ENCODE measurements at regions not wholly inside any gene's neighbourhood (a gene's known extent, or its start where the extent isn't known, plus 50 kb on each side); places are given as distances from the start of the nearest gene placed in this dataset.

- DNase-seq (ENCODE audit: extremely low read depth, low read depth): no peak
- TF ChIP-seq, protein P1, sequence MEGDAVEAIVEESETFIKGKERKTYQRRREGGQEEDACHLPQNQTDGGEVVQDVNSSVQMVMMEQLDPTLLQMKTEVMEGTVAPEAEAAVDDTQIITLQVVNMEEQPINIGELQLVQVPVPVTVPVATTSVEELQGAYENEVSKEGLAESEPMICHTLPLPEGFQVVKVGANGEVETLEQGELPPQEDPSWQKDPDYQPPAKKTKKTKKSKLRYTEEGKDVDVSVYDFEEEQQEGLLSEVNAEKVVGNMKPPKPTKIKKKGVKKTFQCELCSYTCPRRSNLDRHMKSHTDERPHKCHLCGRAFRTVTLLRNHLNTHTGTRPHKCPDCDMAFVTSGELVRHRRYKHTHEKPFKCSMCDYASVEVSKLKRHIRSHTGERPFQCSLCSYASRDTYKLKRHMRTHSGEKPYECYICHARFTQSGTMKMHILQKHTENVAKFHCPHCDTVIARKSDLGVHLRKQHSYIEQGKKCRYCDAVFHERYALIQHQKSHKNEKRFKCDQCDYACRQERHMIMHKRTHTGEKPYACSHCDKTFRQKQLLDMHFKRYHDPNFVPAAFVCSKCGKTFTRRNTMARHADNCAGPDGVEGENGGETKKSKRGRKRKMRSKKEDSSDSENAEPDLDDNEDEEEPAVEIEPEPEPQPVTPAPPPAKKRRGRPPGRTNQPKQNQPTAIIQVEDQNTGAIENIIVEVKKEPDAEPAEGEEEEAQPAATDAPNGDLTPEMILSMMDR (IDR thresholded peaks at IDR 0.05; ENCODE audit: low read depth, low read length): no peak
Measured at GRCh38 chr4:151532001-151532708, 123.2 kb downstream of the FHIP1A start.

DNA sequence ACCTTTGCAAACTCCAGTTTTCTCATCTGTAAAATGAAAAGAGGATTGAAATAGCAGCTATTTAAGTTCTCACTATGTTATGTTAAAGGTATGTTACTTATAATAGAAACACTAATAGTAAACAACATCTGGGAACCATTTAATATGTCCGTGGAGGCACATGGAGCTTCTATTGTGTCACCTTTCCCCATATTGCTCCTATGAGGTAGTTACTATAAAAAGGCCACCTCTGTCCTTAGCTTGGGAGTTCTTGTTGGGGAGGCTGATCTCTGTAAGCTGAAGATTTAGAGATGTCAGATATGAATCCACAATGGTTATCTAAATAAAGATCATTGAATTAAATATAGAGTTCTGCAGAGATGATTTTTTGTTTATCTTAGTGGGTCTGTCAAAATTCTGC is 125.2 kb downstream of the FHIP1A start:
- TF ChIP-seq, protein P1 (IDR thresholded peaks at IDR 0.05; ENCODE audit: low read depth, low read length): no peak
- no peak for DNase-seq (ENCODE audit: extremely low read depth, low read depth)

DNA sequence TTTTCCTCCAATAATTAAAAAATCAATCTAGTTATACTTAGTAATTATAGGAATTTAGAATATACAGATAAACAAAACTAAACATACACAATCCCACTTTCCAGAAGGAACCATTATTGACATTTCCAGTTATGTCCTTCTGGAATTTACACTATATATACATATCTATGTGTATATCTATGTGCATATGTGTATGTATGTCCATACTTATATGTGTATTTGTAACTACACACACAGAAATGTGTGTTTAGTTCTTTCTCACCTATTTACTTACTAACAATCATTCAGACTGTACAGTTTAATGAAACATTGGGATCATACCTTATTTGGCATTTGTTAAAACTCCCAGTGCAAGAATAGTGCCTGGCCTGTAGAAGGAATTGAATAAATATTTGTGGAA is 126.4 kb downstream of the FHIP1A start:
- DNase-seq (ENCODE audit: extremely low read depth, low read depth): no peak
- TF ChIP-seq, protein P1 (IDR thresholded peaks at IDR 0.05; ENCODE audit: low read depth, low read length): no peak

GRCh38 chr4:151537687-151538086 is 128.7 kb downstream of the FHIP1A start:
- no peak for DNase-seq (ENCODE audit: extremely low read depth, low read depth)
- TF ChIP-seq, protein P1 (IDR thresholded peaks at IDR 0.05; ENCODE audit: low read depth, low read length): no peak

GRCh38 chr4:151538963-151539362 is 130.0 kb downstream of the FHIP1A start:
- DNase-seq (ENCODE audit: extremely low read depth, low read depth): no peak
- TF ChIP-seq, protein P1 (IDR thresholded peaks at IDR 0.05; ENCODE audit: low read depth, low read length): no peak

- no peak for DNase-seq (ENCODE audit: extremely low read depth, low read depth)
- TF ChIP-seq, protein P1 (IDR thresholded peaks at IDR 0.05; ENCODE audit: low read depth, low read length): no peak
Measured at GRCh38 chr4:151540728-151541388, 131.9 kb downstream of the FHIP1A start.

DNA sequence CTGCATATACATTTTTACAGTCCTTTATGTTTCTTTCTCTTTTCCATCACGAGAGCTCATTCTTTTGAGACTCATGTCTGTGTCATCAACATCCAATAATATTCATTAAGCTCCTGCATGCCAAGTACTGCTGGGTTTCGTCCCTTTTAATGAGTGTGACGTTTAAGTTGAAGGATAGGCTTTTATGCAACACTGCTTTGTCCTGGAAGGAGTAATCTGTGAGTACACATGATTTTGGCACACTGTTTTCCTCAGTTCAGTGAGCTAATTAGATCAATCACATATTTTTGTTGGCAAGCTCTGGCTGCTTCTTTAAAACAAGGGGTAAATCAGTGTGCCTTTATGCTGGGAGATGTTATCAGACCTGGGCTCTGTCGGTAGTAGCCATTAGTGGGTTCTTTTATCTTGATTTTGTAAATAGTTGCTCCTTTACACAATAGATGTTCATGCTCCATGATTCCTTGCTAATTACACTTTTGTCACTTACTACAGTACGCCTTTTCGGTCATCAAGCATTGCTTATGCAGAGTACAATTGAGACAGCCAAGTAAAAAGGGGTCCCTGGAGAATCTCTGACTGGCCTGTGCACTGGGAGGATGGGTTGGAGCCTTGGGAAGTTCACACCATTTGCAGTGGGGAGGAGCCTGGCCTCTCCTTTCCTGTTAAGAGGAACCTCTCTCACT is 132.6 kb downstream of the FHIP1A start:
- DNase-seq (ENCODE audit: extremely low read depth, low read depth): no peak
- TF ChIP-seq, protein P1 (IDR thresholded peaks at IDR 0.05; ENCODE audit: low read depth, low read length): no peak
